ENCODE measurements at regions not wholly inside any gene's neighbourhood (a gene's known extent, or its start where the extent isn't known, plus 50 kb on each side); places are given as distances from the start of the nearest gene placed in this dataset.

DNA sequence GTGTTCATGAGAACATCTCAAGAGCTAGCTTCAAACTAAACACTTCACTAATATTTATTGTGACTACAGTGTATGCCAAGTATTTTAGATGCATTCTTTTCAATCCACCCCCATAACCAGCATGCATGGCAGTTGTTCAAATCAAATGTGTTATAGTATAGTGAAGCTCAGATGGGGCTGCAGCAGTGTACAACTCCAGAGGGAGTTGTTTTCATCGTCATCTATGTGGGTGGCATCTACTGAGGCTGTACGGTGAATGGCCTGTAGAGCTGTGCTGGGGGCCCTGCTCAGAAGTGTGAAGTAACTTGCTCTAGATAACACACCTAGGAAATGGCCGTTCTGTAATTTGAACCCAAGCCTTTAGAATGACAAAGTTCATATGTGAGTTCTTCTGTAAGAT, 71.8 kb upstream of the LRATD1 start:
- DNase-seq (ENCODE audit: extremely low spot score), result no peak
- CTCF ChIA-PET, result no interaction called here
- POLR2A ChIA-PET, result no interaction called here
- no peak for TF ChIP-seq BHLHE40 (IDR thresholded peaks at IDR 0.05; ENCODE audit: borderline replicate concordance)
- TF ChIP-seq, protein P1, sequence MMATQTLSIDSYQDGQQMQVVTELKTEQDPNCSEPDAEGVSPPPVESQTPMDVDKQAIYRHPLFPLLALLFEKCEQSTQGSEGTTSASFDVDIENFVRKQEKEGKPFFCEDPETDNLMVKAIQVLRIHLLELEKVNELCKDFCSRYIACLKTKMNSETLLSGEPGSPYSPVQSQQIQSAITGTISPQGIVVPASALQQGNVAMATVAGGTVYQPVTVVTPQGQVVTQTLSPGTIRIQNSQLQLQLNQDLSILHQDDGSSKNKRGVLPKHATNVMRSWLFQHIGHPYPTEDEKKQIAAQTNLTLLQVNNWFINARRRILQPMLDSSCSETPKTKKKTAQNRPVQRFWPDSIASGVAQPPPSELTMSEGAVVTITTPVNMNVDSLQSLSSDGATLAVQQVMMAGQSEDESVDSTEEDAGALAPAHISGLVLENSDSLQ (IDR thresholded peaks at IDR 0.05), result no peak
- TF ChIP-seq TARDBP (IDR thresholded peaks at IDR 0.05), result no peak
- TF ChIP-seq FOXA1 (IDR thresholded peaks at IDR 0.05), result no peak
- no peak for TF ChIP-seq FOXK2 (IDR thresholded peaks at IDR 0.05)
- TF ChIP-seq HDGF (IDR thresholded peaks at IDR 0.05; ENCODE audit: borderline replicate concordance), result no peak
- no peak for TF ChIP-seq ELF4 (IDR thresholded peaks at IDR 0.05)
- TF ChIP-seq FOXM1 (IDR thresholded peaks at IDR 0.05; ENCODE audit: borderline replicate concordance), result no peak
- TF ChIP-seq NFRKB (IDR thresholded peaks at IDR 0.05), result no peak
- TF ChIP-seq ZNF384 (IDR thresholded peaks at IDR 0.05), result no peak
- TF ChIP-seq L3MBTL2 (conservative IDR thresholded peaks at IDR 0.05), result no peak
- no peak for TF ChIP-seq LEF1 (IDR thresholded peaks at IDR 0.05; ENCODE audit: borderline replicate concordance)
- no peak for TF ChIP-seq ARNT (IDR thresholded peaks at IDR 0.05)
- TF ChIP-seq CTBP1 (IDR thresholded peaks at IDR 0.05; ENCODE audit: borderline replicate concordance), result no peak
- TF ChIP-seq SUZ12 (IDR thresholded peaks at IDR 0.05), result no peak
- no peak for TF ChIP-seq SP1 (IDR thresholded peaks at IDR 0.05)

DNA sequence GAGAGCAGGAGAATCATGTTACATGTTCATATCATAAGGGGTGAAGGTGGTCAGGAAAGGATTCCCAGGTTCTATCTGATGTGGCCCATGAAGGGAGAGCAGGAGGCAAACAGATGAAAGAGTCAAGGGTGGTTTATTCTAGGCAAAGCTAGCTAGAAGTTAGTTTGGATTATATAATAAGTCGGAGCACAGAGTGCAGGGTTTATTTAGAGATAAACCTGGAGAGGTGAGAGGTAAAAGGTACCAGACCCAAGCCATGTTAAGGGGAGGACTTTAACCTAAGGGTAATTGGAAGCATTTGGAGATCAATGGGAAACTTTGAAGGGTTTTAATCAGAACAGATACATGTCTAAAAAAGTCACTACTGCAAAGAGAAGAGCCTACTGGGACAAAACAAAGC, 69.2 kb upstream of the LRATD1 start:
- ChIA-PET CTCF (no interaction called here), POLR2A (no interaction called here)
- DNase-seq (ENCODE audit: extremely low spot score), result no peak
- TF ChIP-seq FOXK2 (IDR thresholded peaks at IDR 0.05), result no peak
- no peak for TF ChIP-seq SP1 (IDR thresholded peaks at IDR 0.05)
- no peak for TF ChIP-seq HDGF (IDR thresholded peaks at IDR 0.05; ENCODE audit: borderline replicate concordance)

DNA sequence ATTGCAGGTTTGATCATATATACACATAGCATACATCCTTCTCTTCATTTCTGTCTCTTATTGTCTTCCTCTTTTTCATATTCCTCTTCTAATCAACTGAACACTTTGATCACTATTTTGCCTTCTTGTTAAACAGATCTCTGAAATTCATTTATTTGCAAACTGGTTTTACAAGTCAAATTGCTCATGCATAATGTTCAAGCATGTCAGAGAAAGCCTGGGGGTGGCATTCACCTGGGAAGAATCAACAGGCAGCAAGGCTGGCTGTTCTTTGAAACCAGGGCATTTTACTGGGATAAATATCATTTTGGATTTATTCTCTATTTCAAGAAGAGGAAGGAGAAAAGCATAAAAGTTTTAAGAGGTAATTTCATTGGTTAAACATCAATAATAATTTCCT, 66.9 kb upstream of the LRATD1 start:
- ChIA-PET POLR2A (no interaction called here), CTCF (no interaction called here)
- DNase-seq (ENCODE audit: extremely low spot score), result no peak
- no peak for TF ChIP-seq NFRKB (IDR thresholded peaks at IDR 0.05)
- no peak for TF ChIP-seq TARDBP (IDR thresholded peaks at IDR 0.05)
- no peak for TF ChIP-seq ELF4 (IDR thresholded peaks at IDR 0.05)
- TF ChIP-seq LEF1 (IDR thresholded peaks at IDR 0.05; ENCODE audit: borderline replicate concordance), result no peak

DNA sequence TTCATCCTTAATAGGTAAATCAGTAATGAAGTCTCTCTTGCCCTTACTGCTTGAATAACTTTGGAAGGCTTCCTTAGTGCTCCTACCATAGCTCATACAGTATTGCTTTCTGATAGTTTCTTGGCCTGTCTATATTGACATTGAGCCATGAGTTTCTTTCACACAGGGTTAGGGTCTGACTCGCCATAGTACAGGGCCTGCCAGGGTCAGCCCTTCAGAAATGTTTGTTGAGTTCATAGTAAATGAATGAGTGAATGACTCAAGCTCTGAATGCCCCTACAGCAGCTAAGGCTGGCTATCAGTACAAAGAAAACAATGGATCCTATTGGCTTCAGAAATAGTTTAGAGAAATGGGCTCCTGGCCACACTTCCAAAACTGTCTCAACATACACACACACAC, 65.0 kb upstream of the LRATD1 start:
- POLR2A ChIA-PET, result no interaction called here
- DNase-seq (ENCODE audit: extremely low spot score), result no peak
- CTCF ChIA-PET, result no interaction called here
- TF ChIP-seq FOXA1 (IDR thresholded peaks at IDR 0.05) (no peak), CTBP1 (IDR thresholded peaks at IDR 0.05; ENCODE audit: borderline replicate concordance) (no peak), L3MBTL2 (conservative IDR thresholded peaks at IDR 0.05) (no peak), HDGF (IDR thresholded peaks at IDR 0.05; ENCODE audit: borderline replicate concordance) (no peak), SP1 (IDR thresholded peaks at IDR 0.05) (no peak), LEF1 (IDR thresholded peaks at IDR 0.05; ENCODE audit: borderline replicate concordance) (no peak), BHLHE40 (IDR thresholded peaks at IDR 0.05; ENCODE audit: borderline replicate concordance) (no peak), NFRKB (IDR thresholded peaks at IDR 0.05) (no peak), ELF4 (IDR thresholded peaks at IDR 0.05) (no peak), ARNT (IDR thresholded peaks at IDR 0.05) (no peak), SUZ12 (IDR thresholded peaks at IDR 0.05) (no peak), TARDBP (IDR thresholded peaks at IDR 0.05) (no peak), FOXK2 (IDR thresholded peaks at IDR 0.05) (no peak), FOXM1 (IDR thresholded peaks at IDR 0.05; ENCODE audit: borderline replicate concordance) (no peak), ZNF384 (IDR thresholded peaks at IDR 0.05) (no peak)
- TF ChIP-seq, protein P1 (IDR thresholded peaks at IDR 0.05), result no peak

DNA sequence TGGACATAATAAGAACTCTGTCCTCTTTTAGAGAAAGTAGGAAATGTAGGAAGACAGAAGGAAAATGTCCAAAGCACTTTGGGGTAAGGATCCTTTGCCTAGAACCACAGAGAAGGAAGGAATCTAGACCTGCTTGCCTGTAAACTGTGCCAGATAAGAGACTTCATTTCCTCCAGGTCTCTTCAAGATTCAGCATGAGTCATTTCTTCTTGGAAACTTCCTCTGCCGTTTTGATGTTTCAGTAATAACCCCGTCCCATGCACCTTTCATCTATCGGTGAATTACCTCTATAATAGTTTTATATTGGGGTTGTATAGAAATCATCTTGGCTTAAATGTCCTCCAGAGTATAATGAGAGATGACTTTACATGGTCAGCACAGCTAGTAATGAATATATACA, 63.2 kb upstream of the LRATD1 start:
- CTCF ChIA-PET, result no interaction called here
- POLR2A ChIA-PET, result no interaction called here
- TF ChIP-seq FOXA1 (IDR thresholded peaks at IDR 0.05) (no peak), HDGF (IDR thresholded peaks at IDR 0.05; ENCODE audit: borderline replicate concordance) (no peak), CTBP1 (IDR thresholded peaks at IDR 0.05; ENCODE audit: borderline replicate concordance) (no peak), FOXM1 (IDR thresholded peaks at IDR 0.05; ENCODE audit: borderline replicate concordance) (no peak), LEF1 (IDR thresholded peaks at IDR 0.05; ENCODE audit: borderline replicate concordance) (no peak), ZNF384 (IDR thresholded peaks at IDR 0.05) (no peak), BHLHE40 (IDR thresholded peaks at IDR 0.05; ENCODE audit: borderline replicate concordance) (no peak), SUZ12 (IDR thresholded peaks at IDR 0.05) (no peak), L3MBTL2 (conservative IDR thresholded peaks at IDR 0.05) (no peak), ARNT (IDR thresholded peaks at IDR 0.05) (no peak), ELF4 (IDR thresholded peaks at IDR 0.05) (no peak)
- TF ChIP-seq, protein P1 (IDR thresholded peaks at IDR 0.05), result no peak
- DNase-seq (ENCODE audit: extremely low spot score), result no peak

DNA sequence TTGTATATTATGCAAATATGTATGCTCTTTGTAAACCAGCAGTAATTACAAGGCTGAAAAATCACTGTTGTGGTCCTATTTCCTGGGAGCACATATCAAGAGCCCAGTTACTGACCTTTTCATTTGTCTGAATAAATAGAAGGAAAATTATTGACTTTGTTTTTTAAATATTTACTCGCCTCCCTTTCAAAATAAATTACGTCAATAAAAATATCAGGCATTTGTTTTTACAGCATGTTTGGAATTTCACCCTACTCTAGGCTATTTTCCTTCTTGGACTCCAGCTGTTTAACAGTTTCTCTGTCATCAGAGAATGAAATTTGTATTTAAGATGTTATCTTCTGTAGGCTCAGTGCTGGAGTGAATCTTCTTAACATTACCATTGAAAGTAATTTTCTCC, 59.9 kb upstream of the LRATD1 start:
- POLR2A ChIA-PET, result no interaction called here
- CTCF ChIA-PET, result no interaction called here
- no peak for TF ChIP-seq FOXA1 (IDR thresholded peaks at IDR 0.05)
- no peak for DNase-seq (ENCODE audit: extremely low spot score)

DNA sequence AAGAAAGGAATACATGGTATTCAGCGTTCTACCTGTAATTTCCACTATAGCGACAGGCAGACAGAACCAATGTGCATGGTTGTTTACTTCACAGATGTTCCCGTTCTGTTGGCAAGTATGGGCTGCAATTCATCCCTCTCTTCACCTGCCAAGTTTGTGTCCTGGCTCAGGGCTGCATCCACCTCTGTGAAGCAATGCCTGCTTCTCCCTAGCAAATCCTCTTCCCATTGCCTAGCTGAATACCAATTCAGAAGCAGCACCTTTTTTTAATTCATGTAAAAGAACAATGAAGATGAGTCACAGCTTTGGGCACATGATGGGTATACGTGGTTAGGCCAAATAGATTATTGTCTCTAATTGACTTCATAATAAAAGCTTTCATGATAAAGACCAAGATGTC, 54.7 kb upstream of the LRATD1 start:
- TF ChIP-seq FOXK2 (IDR thresholded peaks at IDR 0.05) (no peak), TARDBP (IDR thresholded peaks at IDR 0.05) (no peak), SUZ12 (IDR thresholded peaks at IDR 0.05) (no peak), NFRKB (IDR thresholded peaks at IDR 0.05) (no peak), ELF4 (IDR thresholded peaks at IDR 0.05) (no peak), HDGF (IDR thresholded peaks at IDR 0.05; ENCODE audit: borderline replicate concordance) (no peak)
- TF ChIP-seq, protein P1 (IDR thresholded peaks at IDR 0.05), result no peak
- no peak for DNase-seq (ENCODE audit: extremely low spot score)
- ChIA-PET POLR2A (no interaction called here), CTCF (no interaction called here)

Measured in HEK293T (cell line).